ENCODE measurements at regions not wholly inside any gene's neighbourhood (a gene's known extent, or its start where the extent isn't known, plus 50 kb on each side); places are given as distances from the start of the nearest gene placed in this dataset.
"Not testable (repeated sequence)": the region's sequence is repeated elsewhere in the genome, so short reads cannot be mapped to it uniquely, and the experiment has no call there.

DNA sequence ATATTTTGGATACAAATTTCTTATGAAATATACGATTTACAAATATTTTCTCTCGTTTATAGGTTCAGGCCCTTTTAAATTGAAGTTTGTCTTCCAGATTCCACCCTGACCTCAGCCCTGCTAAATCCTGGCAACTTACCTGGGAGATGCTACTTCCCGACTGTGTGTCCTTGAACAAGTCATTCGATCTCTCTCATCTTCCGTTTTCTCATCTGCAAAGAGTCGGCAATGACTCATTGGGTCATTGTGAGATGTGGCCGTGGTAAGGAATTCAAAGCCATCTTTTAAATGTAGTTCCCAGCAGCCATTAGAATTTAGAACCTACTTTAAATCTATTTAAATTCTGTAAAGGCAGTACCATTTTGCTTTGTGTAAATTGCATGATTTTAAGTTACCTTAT, 72.5 kb downstream of the LHX2 start:
- peaks cover 0 to 7% of the 10 kb centered on the region in 2 donors for H3K4me1 ChIP-seq (ENCODE audit: control insufficient read depth in 1 of 2, insufficient read depth in 2 of 2, low read length in 2 of 2)
- no peaks in the 10 kb centered on the region for H3K27me3 ChIP-seq (ENCODE audit: low read depth, low read length)
- peaks cover 0 to 5% of the 10 kb centered on the region in 2 donors for H3K9me3 ChIP-seq (ENCODE audit: control insufficient read depth in 1 of 2, low read length in 2 of 2)
- no peak overlapping the region for H3K4me3 ChIP-seq (ENCODE audit: low read depth in 1 of 2, low read length in 2 of 2)
- no peak overlapping the region for H3K27ac ChIP-seq (ENCODE audit: low read length)
- H3K36me3 ChIP-seq (ENCODE audit: control insufficient read depth in 1 of 2, insufficient read depth in 2 of 2, low read length in 2 of 2): no peaks in the 10 kb centered on the region

DNA sequence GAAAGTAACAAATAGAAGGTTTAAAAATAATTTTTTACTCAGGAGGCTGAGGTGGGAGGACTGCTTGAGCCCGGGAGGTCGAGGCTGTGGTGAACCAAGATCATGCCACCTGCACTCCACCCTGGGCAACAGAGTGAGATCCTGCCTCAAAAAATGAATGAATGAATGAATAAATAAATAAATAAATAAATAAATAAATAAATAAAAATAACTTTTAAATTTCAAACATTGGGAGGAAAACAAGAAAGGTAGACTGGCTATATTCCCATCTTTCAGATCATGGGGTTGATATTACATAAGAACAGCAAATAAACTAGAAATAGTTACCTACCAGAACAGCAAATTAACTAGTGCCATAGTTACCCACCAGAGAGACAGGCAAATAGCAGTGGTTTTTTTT, 75.7 kb downstream of the LHX2 start:
- Histone ChIP-seq H3K27me3 (ENCODE audit: low read depth, low read length) (no peaks in the 10 kb centered on the region), H3K4me3 (ENCODE audit: low read depth in 1 of 2, low read length in 2 of 2) (no peak overlapping the region), H3K4me1 (ENCODE audit: control insufficient read depth in 1 of 2, insufficient read depth in 2 of 2, low read length in 2 of 2) (peaks cover 0 to 10% of the 10 kb centered on the region in 2 donors), H3K9me3 (ENCODE audit: control insufficient read depth in 1 of 2, low read length in 2 of 2) (peaks cover 0 to 5% of the 10 kb centered on the region in 2 donors), H3K27ac (ENCODE audit: low read length) (no peak overlapping the region), H3K36me3 (ENCODE audit: control insufficient read depth in 1 of 2, insufficient read depth in 2 of 2, low read length in 2 of 2) (no peaks in the 10 kb centered on the region)

- Histone ChIP-seq H3K36me3 (ENCODE audit: control insufficient read depth in 1 of 2, insufficient read depth in 2 of 2, low read length in 2 of 2) (no peaks in the 10 kb centered on the region), H3K27ac (ENCODE audit: low read length) (no peak overlapping the region), H3K4me3 (ENCODE audit: low read depth in 1 of 2, low read length in 2 of 2) (peak overlapping the region; percentile 4 to 21), H3K4me1 (ENCODE audit: control insufficient read depth in 1 of 2, insufficient read depth in 2 of 2, low read length in 2 of 2) (peaks cover 0 to 10% of the 10 kb centered on the region in 2 donors), H3K9me3 (ENCODE audit: control insufficient read depth in 1 of 2, low read length in 2 of 2) (peaks cover 0 to 5% of the 10 kb centered on the region in 2 donors), H3K27me3 (ENCODE audit: low read depth, low read length) (no peaks in the 10 kb centered on the region)
Measured at GRCh38 chr9:124088476-124088837, 76.9 kb downstream of the LHX2 start.

GRCh38 chr9:124089631-124090488, 78.3 kb downstream of the LHX2 start:
- H3K27ac ChIP-seq (ENCODE audit: low read length); H3K4me1 ChIP-seq (ENCODE audit: control insufficient read depth in 1 of 2, insufficient read depth in 2 of 2, low read length in 2 of 2); H3K4me3 ChIP-seq (ENCODE audit: low read depth in 1 of 2, low read length in 2 of 2); H3K9me3 ChIP-seq (ENCODE audit: control insufficient read depth in 1 of 2, low read length in 2 of 2); H3K36me3 ChIP-seq (ENCODE audit: control insufficient read depth in 1 of 2, insufficient read depth in 2 of 2, low read length in 2 of 2); H3K27me3 ChIP-seq (ENCODE audit: low read depth, low read length): not testable (repeated sequence)

DNA sequence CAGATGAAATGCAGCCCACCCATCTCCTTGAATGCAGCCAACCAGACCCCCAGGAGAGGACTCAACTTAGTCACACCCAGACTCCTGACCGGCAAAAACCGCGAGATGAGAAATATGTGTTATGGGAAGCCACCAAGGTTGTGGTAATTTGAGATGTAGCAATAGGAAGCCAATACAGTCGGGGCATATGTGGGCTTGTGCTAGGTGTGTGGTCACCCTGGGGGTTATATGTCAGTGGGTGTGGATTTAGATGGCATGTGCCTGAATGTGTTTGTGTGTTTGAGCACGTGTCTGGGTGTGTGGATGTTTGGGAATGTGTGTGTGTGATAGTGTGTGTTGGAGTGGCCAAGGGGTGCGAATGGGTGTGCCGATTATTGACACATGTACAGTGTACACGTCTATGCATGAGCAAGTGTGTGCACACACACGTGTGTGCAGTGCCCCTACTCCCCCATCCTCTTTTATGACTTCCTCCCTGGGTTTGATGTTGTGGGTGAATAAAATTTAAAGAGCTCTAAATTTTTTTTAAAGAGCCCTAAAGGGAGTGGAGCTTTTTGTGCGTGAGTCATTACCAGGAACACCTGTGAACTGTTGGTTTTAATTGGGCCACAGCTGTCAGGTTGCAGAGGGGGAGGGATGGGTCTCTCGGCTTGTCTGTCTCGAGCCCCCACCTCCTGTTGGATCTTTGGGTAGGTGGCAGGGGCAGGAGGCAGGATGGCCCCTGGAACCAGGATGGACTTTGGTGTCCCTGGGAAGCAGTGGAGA, 86.8 kb downstream of the LHX2 start:
- H3K9me3 ChIP-seq (ENCODE audit: control insufficient read depth in 1 of 2, low read length in 2 of 2): no peaks in the 10 kb centered on the region
- H3K36me3 ChIP-seq (ENCODE audit: control insufficient read depth in 1 of 2, insufficient read depth in 2 of 2, low read length in 2 of 2): no peaks in the 10 kb centered on the region
- H3K27ac ChIP-seq (ENCODE audit: low read length): no peak overlapping the region
- no peaks in the 10 kb centered on the region for H3K4me1 ChIP-seq (ENCODE audit: control insufficient read depth in 1 of 2, insufficient read depth in 2 of 2, low read length in 2 of 2)
- H3K27me3 ChIP-seq (ENCODE audit: low read depth, low read length): peaks cover 3% of the 10 kb centered on the region
- no peak overlapping the region for H3K4me3 ChIP-seq (ENCODE audit: low read depth in 1 of 2, low read length in 2 of 2)

DNA sequence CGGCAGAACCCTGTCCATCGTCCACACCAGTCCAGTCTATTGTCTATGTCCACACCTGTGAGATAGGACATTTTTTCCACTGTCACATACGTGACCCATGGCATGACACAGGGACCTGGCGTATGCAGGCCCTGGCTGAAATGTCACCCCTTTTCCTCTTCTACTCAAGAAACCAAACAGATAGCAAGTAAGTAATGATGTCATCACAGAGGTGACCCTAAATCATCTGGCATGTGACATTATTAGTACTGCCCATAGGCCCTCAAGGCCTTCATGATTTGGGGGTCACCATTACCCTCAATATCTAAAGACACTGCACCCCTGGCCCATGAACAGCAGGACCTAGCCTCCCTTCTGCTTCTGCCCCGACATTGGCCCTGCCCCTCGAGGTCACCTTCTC, 88.3 kb downstream of the LHX2 start:
- peaks cover 3% of the 10 kb centered on the region for H3K27me3 ChIP-seq (ENCODE audit: low read depth, low read length)
- no peaks in the 10 kb centered on the region for H3K36me3 ChIP-seq (ENCODE audit: control insufficient read depth in 1 of 2, insufficient read depth in 2 of 2, low read length in 2 of 2)
- no peaks in the 10 kb centered on the region for H3K4me1 ChIP-seq (ENCODE audit: control insufficient read depth in 1 of 2, insufficient read depth in 2 of 2, low read length in 2 of 2)
- H3K27ac ChIP-seq (ENCODE audit: low read length): no peak overlapping the region
- no peaks in the 10 kb centered on the region for H3K9me3 ChIP-seq (ENCODE audit: control insufficient read depth in 1 of 2, low read length in 2 of 2)
- H3K4me3 ChIP-seq (ENCODE audit: low read depth in 1 of 2, low read length in 2 of 2): no peak overlapping the region

GRCh38 chr9:124101215-124101968, 89.8 kb downstream of the LHX2 start:
- Histone ChIP-seq H3K4me1 (ENCODE audit: control insufficient read depth in 1 of 2, insufficient read depth in 2 of 2, low read length in 2 of 2) (no peaks in the 10 kb centered on the region), H3K27me3 (ENCODE audit: low read depth, low read length) (peaks cover 3% of the 10 kb centered on the region), H3K36me3 (ENCODE audit: control insufficient read depth in 1 of 2, insufficient read depth in 2 of 2, low read length in 2 of 2) (no peaks in the 10 kb centered on the region), H3K27ac (ENCODE audit: low read length) (no peak overlapping the region), H3K9me3 (ENCODE audit: control insufficient read depth in 1 of 2, low read length in 2 of 2) (no peaks in the 10 kb centered on the region), H3K4me3 (ENCODE audit: low read depth in 1 of 2, low read length in 2 of 2) (no peak overlapping the region)

- Histone ChIP-seq H3K27ac (ENCODE audit: low read length) (no peak overlapping the region), H3K4me3 (ENCODE audit: low read depth in 1 of 2, low read length in 2 of 2) (no peak overlapping the region), H3K9me3 (ENCODE audit: control insufficient read depth in 1 of 2, low read length in 2 of 2) (no peaks in the 10 kb centered on the region), H3K36me3 (ENCODE audit: control insufficient read depth in 1 of 2, insufficient read depth in 2 of 2, low read length in 2 of 2) (no peaks in the 10 kb centered on the region), H3K27me3 (ENCODE audit: low read depth, low read length) (peaks cover 3% of the 10 kb centered on the region), H3K4me1 (ENCODE audit: control insufficient read depth in 1 of 2, insufficient read depth in 2 of 2, low read length in 2 of 2) (no peaks in the 10 kb centered on the region)
Measured at GRCh38 chr9:124101969-124102345, 90.4 kb downstream of the LHX2 start.

GRCh38 chr9:124102363-124102762, 90.8 kb downstream of the LHX2 start:
- Histone ChIP-seq H3K27me3 (ENCODE audit: low read depth, low read length) (peaks cover 3% of the 10 kb centered on the region), H3K36me3 (ENCODE audit: control insufficient read depth in 1 of 2, insufficient read depth in 2 of 2, low read length in 2 of 2) (no peaks in the 10 kb centered on the region), H3K9me3 (ENCODE audit: control insufficient read depth in 1 of 2, low read length in 2 of 2) (no peaks in the 10 kb centered on the region), H3K4me1 (ENCODE audit: control insufficient read depth in 1 of 2, insufficient read depth in 2 of 2, low read length in 2 of 2) (no peaks in the 10 kb centered on the region), H3K4me3 (ENCODE audit: low read depth in 1 of 2, low read length in 2 of 2) (no peak overlapping the region), H3K27ac (ENCODE audit: low read length) (no peak overlapping the region)

DNA sequence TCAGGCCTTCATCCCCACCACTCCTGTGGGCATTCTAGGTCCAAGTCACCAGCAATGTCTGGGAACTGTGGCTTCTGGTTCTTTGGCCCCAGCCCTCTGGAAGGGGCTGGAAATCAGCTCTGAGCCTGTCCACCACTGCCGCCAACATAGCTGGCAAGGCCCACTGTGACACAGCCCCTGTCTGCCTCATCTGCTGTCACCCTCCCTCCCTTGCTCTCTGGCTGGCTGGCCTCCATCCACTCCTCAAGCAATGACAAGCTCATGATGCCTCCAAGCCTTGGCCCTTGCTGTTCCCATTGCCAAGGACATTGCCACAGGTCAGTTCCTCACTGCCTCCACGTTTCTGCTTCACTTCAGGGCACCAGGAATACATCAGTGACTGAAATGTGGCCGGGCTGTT, 93.7 kb downstream of the LHX2 start:
- H3K27ac ChIP-seq (ENCODE audit: low read length): no peak overlapping the region
- H3K4me3 ChIP-seq (ENCODE audit: low read depth in 1 of 2, low read length in 2 of 2): no peak overlapping the region
- H3K4me1 ChIP-seq (ENCODE audit: control insufficient read depth in 1 of 2, insufficient read depth in 2 of 2, low read length in 2 of 2): no peaks in the 10 kb centered on the region
- no peaks in the 10 kb centered on the region for H3K9me3 ChIP-seq (ENCODE audit: control insufficient read depth in 1 of 2, low read length in 2 of 2)
- no peaks in the 10 kb centered on the region for H3K36me3 ChIP-seq (ENCODE audit: control insufficient read depth in 1 of 2, insufficient read depth in 2 of 2, low read length in 2 of 2)
- H3K27me3 ChIP-seq (ENCODE audit: low read depth, low read length): no peaks in the 10 kb centered on the region

DNA sequence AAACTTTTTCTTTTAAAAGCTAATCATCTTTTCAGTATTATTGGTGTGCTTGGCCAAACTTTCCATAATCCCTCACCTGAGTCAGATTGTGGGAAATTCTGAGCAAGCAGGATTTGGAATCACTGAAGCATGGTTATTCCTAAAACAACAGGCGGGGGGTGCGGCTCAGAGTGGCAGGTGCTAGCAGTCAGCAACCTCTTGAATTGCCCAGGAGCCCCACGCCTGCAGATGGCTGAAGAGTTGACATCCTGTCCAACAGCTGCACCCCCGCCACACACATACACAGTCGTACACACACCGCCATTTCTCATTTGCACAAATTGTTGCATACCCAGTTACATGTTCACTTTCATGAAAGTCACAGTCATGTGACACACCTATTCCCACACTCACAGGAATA, 96.6 kb downstream of the LHX2 start:
- no peak overlapping the region for H3K27ac ChIP-seq (ENCODE audit: low read length)
- H3K36me3 ChIP-seq (ENCODE audit: control insufficient read depth in 1 of 2, insufficient read depth in 2 of 2, low read length in 2 of 2): no peaks in the 10 kb centered on the region
- no peaks in the 10 kb centered on the region for H3K4me1 ChIP-seq (ENCODE audit: control insufficient read depth in 1 of 2, insufficient read depth in 2 of 2, low read length in 2 of 2)
- H3K4me3 ChIP-seq (ENCODE audit: low read depth in 1 of 2, low read length in 2 of 2): no peak overlapping the region
- no peaks in the 10 kb centered on the region for H3K27me3 ChIP-seq (ENCODE audit: low read depth, low read length)
- H3K9me3 ChIP-seq (ENCODE audit: control insufficient read depth in 1 of 2, low read length in 2 of 2): no peaks in the 10 kb centered on the region

Measured in muscle layer of duodenum (tissue), 2 donors.